ENCODE measurements at regions not wholly inside any gene's neighbourhood (a gene's known extent, or its start where the extent isn't known, plus 50 kb on each side); places are given as distances from the start of the nearest gene placed in this dataset.
"Not testable (repeated sequence)": the region's sequence is repeated elsewhere in the genome, so short reads cannot be mapped to it uniquely, and the experiment has no call there.

DNA sequence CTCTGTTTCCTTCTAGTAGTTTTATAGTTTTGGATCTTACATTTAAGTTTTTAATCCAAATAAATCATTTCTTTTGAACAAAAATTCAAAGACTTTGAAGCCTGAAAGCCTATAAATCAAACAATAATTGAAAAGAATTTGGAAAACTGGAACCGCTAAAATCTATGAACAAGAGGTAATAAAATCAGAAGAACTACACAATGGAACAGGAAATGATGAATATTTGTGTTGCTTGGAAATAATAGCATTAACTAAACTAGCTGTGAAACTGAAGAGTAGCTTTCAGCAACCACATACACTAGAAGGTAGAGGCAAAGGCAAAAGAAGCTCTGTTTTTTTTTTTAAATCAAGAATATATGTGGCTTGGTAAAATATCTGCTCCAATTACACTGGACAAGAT, 147.9 kb upstream of the ABI3BP start:
- DNase-seq (ENCODE audit: low read depth in 2 of 2, low spot score in 1 of 2) = no peak

DNA sequence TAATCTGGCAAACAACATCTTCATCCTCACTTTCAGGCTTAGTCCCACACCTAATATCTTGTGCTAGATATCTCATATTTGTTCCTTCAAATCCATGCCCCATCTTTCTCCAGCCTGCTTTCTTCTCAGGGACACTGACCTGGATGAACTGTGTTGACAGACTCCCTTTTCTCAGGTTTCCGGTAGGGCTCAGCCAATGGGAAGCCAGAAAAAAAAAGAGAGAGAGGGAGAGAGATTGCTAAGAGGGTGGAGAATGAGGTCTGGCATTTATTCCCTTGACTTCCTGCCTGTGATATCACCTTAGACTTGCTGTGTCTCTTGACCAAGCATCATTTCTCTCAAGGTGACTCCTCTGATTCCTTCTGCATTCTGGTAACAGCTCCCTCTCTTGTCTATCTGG, 145.6 kb upstream of the ABI3BP start:
- DNase-seq (ENCODE audit: low read depth in 2 of 2, low spot score in 1 of 2) = no peak

DNA sequence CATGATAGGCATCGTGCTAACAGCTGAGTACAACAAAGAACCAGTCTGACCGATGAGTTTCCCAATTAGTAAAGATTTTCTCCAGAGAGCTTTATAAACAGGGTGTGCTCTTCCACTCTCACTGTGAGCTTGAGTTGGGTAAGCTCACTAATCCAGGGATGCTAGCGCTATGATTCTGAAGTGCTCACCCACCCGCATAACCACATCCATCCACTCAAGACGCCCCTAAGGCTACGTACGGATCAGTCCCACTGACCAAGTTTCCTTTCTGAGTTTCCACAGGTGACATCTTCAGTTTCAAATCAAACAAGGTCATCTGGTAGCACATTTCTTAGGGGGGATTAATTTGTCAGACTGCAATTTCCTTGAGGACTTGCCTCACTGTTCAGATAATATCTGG, 141.1 kb upstream of the ABI3BP start:
- no peak for DNase-seq (ENCODE audit: low read depth in 2 of 2, low spot score in 1 of 2)

DNA sequence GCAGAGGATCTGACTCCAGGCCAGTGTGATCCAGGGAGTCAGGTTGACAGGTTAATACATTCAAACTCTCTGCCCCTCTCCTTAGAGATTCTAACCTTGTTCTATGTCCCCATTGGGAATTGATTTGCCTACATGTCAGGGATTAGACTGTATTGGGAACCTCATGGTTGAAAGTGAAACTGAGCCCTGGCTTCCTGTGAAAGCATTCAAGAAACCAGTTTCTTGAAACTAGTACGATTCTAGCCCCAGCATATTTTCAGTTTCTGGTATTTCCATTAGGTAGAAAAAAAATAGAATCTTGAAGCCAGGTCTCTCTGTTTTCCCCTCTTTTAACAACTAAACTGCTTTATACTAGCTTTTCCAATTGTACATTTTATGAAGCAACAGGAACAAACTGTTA, 140.4 kb upstream of the ABI3BP start:
- DNase-seq (ENCODE audit: low read depth in 2 of 2, low spot score in 1 of 2) = no peak

DNA sequence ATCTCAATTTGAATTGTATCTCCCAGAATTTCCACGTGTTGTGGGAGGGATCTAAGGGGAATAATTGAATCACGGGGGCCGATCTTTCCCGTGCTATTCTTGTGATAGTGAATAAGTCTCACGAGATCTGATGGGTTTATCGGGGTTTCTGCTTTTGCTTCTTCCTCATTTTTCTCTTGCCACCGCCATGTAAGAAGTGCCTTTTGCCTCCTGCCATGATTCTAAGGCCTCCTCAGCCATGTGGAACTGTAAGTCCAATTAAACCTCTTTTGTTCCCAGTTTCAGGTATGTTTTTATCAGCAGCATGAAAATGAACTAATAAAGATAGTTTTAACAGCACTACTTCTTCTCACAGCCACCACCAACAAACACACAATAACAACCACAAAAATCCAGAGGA, 140.0 kb upstream of the ABI3BP start:
- DNase-seq (ENCODE audit: low read depth in 2 of 2, low spot score in 1 of 2) = not testable (repeated sequence)

DNA sequence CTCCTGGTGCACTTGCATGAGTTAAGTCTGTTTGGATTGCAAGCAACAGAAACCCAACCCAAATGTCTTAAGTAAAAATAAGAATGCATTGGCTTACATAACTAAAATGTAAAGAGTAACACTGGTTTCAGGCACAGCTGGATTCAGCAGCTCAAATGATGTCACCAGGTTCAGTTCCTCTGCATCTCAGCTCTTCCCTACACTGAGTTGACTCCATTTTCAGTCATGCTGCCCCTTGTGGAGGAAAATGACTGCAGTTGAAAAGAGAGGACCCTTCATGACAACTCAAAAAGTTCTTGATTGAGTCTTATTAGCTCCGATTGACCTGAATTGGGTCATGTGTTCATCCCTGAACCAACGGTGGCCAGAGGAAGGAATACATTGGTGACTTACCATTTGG, 138.5 kb upstream of the ABI3BP start:
- no peak for DNase-seq (ENCODE audit: low read depth in 2 of 2, low spot score in 1 of 2)

DNA sequence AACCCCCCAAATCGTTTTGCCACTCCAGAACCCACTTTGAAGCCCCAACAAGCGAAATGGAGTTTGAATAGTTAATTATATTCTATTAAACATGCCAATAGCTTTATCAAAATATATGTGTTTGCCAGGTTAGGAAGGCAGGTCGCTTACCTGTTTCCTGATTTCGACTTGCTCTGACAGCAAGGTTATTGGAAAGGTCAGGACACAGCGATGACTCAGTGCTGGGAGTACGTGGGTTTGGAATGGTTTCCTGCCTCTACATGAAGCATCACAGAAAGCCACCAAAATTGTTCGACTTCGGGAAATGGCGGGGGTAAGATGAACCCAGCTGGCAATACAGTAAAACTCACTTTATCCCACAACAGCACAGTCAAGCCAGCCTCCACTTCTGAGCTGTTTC, 135.6 kb upstream of the ABI3BP start:
- no peak for DNase-seq (ENCODE audit: low read depth in 2 of 2, low spot score in 1 of 2)

DNA sequence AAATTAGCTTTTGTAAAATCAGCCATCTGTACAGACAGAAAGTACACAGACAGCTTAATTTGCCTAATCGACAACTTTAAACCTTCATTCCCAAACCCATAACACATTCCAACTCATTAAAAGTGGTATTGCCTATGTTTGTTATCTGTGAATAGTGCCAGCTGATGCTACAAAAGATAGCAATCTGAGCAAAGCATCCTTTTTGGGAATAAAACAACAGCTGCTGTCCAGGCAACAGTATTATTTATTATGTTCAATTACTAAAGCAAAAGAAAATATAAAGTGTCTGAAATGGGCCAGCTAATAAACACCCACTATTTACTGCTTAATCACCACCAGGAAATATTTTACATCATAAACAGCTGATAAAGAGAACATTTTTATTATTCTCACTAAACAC, 134.8 kb upstream of the ABI3BP start:
- DNase-seq (ENCODE audit: low read depth in 2 of 2, low spot score in 1 of 2) = no peak

DNA sequence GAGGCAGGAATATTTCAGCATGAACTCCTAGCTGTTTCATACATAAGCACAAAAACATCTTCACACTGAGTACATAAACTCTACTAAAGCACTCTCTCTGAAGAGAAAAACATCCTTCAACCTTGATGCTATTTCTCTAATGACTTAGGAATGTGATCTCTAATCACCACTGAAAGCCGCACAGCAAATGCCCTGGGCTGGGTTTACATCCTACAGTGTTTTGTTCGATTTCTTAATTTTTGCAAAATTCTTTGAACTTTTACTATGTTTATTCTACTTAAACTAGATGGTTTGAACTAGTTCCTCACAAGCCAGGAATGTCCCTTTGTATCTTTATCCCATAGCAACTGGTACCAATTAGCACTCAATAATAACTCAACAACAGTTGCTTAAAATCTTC, 130.9 kb upstream of the ABI3BP start:
- DNase-seq (ENCODE audit: low read depth in 2 of 2, low spot score in 1 of 2) = no peak

DNA sequence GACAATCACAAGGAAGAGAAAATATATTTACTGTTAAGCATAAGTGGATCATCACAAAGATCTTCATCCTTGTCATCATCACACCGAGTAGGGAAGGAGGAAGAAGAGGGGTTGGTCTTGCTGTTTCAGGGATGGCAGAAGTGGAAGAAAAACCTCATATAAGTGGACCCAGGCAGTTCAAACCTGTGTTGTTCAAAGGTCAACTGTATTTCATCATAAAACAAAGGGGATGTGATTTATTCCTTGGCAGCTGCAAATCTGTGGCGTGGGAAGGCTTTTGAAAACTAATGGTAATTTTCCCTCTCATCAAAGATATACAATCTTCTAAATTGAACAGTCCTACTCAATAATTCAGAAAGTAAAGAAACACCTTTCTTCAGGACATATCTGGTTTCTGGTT, 129.9 kb upstream of the ABI3BP start:
- no peak for DNase-seq (ENCODE audit: low read depth in 2 of 2, low spot score in 1 of 2)

DNA sequence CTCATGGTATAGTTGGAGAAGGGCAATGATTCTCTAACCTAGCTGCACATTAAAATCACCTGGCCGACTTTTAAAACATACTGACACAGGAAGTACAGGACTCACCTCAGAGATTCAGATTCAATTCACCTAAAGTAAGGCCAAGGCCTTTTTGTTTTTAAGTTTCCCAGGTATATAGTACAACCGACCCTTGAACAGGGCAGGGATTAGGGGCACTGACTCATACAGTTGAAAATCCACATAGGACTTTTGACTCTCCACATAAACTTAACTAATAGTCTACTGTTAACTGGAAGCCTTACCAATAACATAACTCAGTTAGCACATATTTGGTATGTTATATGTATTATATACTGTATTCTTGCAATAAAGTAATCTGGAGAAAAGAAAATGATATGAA, 129.5 kb upstream of the ABI3BP start:
- DNase-seq (ENCODE audit: low read depth in 2 of 2, low spot score in 1 of 2) = no peak

DNA sequence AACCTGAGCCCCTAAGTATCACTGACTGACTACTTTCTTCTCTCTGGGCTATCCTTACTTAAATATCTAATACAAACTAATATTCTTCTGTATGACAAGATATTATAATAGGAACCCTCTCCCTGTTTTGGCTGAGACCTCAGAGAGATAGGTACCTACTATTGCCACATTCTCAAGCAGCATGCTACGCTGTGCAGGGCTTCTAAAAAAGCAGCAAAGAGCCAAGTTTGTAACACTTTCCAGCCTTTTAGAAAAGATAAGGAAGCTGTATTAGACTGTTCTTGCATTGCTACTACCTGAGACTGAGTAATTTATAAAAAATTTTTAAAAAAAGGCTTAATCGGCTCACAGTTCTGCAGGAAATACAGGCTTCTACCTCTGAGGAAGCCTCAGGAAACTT, 126.8 kb upstream of the ABI3BP start:
- no peak for DNase-seq (ENCODE audit: low read depth in 2 of 2, low spot score in 1 of 2)

DNA sequence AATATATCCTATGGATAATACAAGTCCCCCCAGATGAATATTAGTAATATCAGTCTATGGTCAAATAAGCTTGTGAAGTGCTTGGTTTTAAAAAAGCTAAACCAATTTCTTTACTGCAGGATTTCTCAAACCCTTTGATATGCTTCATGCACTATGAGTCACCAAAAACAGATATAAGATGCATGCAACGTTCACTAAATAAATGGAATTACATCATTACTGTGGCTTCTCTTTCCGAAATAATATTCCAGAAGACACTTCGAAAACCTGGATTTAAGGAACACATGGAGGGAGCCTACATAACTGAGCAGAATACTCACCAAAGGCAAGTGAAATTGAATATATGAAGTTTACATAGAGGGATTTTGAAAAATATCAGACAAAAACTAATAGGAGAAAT, 126.3 kb upstream of the ABI3BP start:
- DNase-seq (ENCODE audit: low read depth in 2 of 2, low spot score in 1 of 2) = no peak

DNA sequence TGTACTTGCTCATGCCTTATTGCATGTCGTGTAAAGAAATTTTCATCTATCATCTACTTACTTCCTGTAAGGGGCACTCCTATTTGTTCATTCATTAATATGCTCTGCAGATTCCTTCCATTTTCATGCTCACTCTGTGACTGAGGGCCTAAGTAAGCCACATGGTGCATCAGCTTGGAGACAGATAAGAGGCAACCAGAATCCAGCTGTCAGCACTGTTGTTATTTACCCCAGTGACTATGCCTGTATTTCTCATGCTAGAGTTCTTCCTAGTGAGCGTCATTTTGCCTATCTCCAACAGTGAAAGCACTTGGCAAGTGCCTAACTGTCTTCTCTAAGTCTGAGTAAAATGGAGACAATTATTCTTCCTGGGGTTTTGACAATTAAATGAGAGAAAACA, 124.8 kb upstream of the ABI3BP start:
- no peak for DNase-seq (ENCODE audit: low read depth in 2 of 2, low spot score in 1 of 2)

DNA sequence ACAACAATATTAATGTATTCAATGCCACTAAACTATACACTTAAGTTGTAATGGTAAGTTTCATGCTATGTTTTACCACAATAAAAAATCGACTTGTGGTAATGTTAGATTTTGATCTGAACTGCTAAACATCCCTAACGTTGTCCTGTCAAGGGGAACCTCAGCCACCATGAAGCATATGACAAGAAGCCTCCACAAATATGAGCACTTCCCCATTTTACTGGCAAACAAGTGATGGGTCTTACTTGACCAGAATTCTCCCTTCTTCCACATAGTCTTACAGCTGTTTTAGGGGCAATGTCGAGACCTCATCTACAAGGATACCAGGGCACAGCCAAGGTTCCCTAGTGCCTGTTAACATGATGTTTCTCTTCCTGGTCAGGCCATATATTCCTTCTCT, 124.2 kb upstream of the ABI3BP start:
- DNase-seq (ENCODE audit: low read depth in 2 of 2, low spot score in 1 of 2) = no peak

DNA sequence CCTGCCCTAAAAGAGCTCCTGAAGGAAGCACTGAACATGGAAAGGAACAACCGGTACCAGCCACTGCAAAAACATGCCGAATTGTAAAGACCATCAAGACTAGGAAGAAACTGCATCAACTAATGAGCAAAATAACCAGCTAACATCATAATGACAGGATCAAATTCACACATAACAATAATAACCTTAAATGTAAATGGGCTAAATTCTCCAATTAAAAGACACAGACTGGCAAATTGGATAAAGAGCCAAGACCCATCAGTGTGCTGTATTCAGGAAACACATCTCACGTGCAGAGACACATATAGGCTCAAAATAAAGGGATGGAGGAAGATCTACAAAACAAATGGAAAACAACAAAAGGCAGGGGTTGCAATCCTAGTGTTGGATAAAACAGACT, 117.1 kb upstream of the ABI3BP start:
- not testable (repeated sequence) for DNase-seq (ENCODE audit: low read depth in 2 of 2, low spot score in 1 of 2)

DNA sequence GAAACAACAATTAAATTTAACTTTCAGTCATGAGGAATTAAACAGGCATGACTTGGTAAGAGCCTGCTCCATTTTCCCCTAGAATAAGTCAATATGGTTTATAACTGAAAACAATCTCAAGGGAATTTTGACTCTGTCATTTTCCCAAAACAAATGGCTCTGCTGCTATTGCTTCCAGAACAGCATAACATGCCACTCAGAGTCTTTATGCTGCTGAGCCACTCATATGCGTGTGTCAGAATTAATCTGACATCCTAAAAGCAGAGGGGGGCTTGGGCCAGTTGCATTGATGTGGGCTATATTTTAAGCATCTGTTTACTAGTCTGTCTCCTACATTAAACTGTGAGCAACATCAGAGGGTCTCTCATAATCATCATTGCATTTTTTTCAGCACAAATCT, 111.1 kb upstream of the ABI3BP start:
- DNase-seq (ENCODE audit: low read depth in 2 of 2, low spot score in 1 of 2) = no peak

DNA sequence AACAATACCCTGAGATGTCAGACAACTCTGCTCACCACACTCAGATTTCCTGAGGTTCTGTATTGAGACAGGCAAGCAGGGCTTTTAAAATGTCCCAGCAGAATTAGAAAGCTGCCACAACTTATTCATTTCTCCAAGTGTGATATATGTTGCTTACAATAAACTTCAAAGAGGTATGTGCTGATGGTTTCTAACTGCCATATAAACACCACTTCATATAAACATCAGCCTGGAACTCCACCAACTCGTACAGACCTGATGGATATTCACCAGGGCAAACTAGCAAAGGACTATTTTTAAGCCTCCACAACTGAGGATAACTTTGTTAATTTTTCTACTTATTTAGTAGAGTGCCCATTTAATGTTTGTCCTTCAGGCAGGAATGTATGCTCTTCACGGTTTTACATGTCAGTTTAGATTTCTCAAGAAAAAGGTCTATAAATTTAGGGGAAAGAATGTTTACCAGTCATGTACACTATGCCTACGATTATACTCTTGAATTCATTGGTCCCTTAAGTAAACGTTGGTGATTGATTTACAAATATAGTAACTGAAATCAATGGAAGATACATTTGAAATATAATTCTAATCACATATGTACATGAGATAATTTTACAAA, 109.6 kb upstream of the ABI3BP start:
- DNase-seq (ENCODE audit: low read depth in 2 of 2, low spot score in 1 of 2) = no peak

DNA sequence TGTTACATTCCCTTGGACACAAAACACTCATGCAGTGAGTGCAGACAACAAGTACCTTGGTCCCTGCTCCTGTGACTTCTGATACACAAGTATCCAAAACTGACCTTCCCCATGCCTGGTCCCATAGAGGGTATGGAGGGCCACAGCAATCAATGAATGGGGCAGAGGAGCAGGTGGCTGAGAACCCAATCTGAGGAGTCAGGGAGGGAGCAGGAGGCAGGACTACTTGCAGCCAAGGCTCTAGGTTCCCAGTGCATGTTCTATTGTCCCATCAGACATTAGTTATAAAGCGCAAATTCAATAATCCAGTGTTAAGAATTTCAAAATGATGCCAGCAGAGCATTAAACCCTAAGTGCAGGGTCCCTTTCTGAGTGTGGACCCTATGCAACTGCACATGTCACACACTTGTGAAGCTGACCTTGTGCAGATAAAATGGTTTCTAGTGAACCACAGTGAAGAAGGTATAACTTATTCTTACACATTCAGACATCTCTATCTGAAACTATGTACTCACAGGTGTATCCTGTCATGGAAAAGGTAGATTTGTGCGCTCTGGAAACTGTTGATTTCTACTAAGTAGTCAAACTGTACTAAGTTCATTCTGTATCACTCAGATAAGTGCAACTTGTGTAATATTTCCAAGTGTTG, 107.3 kb upstream of the ABI3BP start:
- no peak for DNase-seq (ENCODE audit: low read depth in 2 of 2, low spot score in 1 of 2)

DNA sequence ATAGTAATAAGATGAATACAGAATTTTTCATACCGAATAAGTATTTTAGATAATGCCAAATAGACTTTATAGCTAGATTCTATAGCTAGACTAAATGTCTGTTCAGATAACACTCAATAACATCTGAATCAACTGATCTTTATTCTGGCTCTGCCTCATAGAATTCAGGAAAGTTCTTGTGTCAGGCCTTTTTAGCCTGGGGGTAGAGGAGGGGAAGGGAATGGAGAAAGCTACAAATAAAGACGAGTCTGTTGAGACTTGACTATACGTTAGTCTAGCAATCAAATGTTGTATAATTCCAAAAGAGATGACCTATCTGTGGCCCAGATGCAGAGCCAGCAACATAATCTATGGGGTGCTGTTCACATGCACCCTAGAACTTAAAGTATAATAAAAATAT, 106.6 kb upstream of the ABI3BP start:
- DNase-seq (ENCODE audit: low read depth in 2 of 2, low spot score in 1 of 2) = no peak

DNA sequence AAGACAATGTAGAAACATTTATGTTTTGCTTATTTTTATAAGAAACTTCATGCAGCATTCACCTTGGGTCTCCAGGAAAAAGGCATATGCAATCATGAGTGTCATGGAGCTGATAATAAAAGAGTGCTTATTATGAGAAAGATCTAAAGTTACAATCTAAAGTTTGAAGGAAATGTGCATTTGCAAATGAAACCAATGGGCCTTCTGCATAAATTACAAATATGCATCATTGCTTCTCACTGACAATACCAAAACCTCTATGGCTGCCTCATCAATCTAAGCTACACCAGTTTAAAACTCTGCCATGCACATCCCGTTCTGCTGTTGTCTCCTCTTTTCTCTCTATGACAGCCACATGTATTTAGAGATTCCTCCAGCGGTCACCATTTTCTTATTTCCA, 103.2 kb upstream of the ABI3BP start:
- no peak for DNase-seq (ENCODE audit: low read depth in 2 of 2, low spot score in 1 of 2)

DNA sequence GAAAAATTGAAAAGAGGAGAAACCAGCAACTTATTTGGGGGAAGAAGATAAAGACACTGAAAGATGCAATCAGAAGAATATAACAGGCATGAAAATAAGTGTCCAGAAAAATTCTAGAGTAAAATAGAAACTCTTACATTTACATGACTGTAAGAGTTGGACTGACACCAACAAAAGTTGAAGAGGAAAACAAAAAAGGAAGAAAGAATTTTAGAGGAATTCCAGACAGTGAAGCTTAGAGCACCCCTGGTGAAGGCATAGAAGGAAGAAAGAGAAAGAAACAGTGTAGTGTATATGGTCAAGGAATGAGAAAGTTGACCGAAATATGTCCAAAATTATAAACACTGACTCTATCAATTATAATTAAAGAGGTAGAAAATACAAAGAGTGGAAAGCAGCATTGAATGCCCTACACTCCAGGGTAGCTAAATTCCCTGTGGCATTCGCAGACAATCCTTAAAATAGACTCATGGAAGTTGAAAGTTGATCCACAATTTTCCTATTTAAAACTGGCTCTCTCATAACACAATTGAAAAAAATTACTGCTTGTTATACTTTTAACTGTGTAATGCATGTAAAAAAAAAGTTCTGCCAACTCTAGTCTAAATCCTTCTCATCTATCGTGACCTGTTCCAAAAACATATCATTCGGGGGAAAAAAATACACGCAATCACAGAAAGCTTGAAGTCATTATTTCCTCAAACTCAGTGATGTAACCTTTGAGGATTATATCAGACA, 102.6 kb upstream of the ABI3BP start:
- no peak for DNase-seq (ENCODE audit: low read depth in 2 of 2, low spot score in 1 of 2)

DNA sequence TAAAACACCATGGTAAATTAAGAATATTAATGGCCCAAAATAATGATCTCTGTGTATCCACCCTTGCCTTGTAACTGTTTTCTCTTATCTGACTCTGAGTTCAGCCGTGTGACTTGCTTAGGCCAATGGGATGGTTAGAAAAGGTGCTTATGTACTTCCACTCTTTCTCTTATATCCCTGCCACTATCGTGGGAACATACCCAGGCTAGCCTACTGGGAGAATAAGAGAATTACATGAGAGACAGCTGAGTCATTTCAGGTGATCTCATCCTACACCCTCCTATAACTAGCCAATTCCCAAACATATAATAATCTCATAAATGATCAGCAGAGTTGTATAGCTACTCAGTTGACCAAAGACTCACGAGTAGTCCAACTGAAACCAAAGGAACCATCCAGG, 98.3 kb upstream of the ABI3BP start:
- DNase-seq (ENCODE audit: low read depth in 2 of 2, low spot score in 1 of 2) = no peak
